ENCODE measurements at regions not wholly inside any gene's neighbourhood (a gene's known extent, or its start where the extent isn't known, plus 50 kb on each side); places are given as distances from the start of the nearest gene placed in this dataset.

DNA sequence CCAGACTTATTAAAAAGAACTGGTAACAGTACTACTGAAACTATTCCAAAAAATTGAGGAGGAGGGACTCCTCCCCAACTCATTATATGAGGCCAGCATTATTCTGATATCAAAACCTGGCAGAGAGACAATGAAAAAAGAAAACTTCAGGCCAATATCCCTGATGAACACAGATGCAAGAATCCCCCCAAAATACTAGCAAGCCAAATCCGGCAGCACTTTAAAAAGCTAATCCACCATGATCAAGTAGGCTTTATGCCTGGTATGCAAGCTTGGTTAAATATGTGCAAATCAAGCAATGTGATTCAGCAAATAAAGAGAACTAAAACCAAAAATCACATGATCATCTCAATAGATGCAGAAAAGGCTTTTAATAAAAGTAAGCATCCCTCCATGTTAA lies 2271.0 kb upstream of the C9orf72 start:
- TF ChIP-seq, protein P1, sequence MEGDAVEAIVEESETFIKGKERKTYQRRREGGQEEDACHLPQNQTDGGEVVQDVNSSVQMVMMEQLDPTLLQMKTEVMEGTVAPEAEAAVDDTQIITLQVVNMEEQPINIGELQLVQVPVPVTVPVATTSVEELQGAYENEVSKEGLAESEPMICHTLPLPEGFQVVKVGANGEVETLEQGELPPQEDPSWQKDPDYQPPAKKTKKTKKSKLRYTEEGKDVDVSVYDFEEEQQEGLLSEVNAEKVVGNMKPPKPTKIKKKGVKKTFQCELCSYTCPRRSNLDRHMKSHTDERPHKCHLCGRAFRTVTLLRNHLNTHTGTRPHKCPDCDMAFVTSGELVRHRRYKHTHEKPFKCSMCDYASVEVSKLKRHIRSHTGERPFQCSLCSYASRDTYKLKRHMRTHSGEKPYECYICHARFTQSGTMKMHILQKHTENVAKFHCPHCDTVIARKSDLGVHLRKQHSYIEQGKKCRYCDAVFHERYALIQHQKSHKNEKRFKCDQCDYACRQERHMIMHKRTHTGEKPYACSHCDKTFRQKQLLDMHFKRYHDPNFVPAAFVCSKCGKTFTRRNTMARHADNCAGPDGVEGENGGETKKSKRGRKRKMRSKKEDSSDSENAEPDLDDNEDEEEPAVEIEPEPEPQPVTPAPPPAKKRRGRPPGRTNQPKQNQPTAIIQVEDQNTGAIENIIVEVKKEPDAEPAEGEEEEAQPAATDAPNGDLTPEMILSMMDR (conservative IDR thresholded peaks at IDR 0.05; ENCODE audit: low read length), result no peak
- TF ChIP-seq EZH2phosphoT487 (IDR thresholded peaks at IDR 0.05; ENCODE audit: borderline replicate concordance), result no peak

Data from Loucy (cell line).